ENCODE measurements at regions not wholly inside any gene's neighbourhood (a gene's known extent, or its start where the extent isn't known, plus 50 kb on each side); places are given as distances from the start of the nearest gene placed in this dataset.

- H3K36me3 ChIP-seq: no peaks in the 10 kb centered on the region
- no peaks in the 10 kb centered on the region for H3K4me1 ChIP-seq
- no peak for DNase-seq
- H3K4me3 ChIP-seq: no peak overlapping the region
- H3K27me3 ChIP-seq: no peaks in the 10 kb centered on the region
- WGBS, 2 donors (ENCODE audit: low coverage in 1 of 2): 79 to 90% methylated on average over 3 of the region's 3 CpGs
- intact Hi-C loops (cut with DNase I; ENCODE audit: low total_unique reads): no loop called here
- H3K9me3 ChIP-seq: no peaks in the 10 kb centered on the region
- no peak overlapping the region for H3K27ac ChIP-seq
- TF ChIP-seq POLR2AphosphoS5 (IDR thresholded peaks at IDR 0.05): no peak
- TF ChIP-seq EP300 (IDR thresholded peaks at IDR 0.05; ENCODE audit: low read depth): no peak
- no peak for TF ChIP-seq CTCF (IDR thresholded peaks at IDR 0.05)
- no peak for TF ChIP-seq POLR2A (IDR thresholded peaks at IDR 0.05)
- in situ Hi-C loops (cut with MboI; ENCODE audit: low pct_ligation_motif_present in 1 of 4, low pct_unique_long_range_greater_than_20kb in 1 of 4, low sequenced_read_pairs in 3 of 4): no loop called here
These were observed 120.7 kb downstream of the ARL4C start for GRCh38 chr2:234376229-234376628.

DNA sequence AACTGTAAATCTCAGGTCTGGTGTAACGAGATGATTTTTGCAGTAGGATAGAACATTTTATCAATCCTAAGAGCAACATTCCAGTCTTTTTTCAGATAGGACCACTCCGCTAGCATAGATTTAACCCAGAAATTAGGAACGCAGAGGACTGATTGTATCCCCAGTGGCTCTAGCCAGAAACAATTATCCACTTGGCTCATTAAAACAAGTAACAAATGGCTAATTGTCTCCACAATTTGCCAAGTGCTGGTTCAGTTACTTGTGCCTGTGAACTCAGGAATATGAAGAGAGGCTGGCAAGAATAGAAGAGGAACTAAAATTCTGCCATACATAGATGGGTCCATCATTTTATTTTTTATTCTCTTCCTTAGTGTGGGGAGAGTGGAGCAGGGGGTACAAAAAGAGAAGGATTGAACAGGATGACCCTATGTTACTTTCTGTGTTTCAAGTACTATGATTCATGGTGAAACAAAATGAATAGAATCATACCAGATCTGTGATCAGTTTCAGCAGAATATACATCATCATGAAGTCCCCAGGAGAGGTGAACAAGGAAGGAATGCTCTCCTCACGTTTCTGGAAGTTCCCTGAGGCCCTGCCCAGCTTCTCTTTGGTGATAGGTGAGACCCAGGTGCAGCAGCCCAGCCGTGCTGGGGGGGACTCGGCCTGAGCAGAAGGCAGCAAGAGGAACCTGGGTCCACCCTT, 121.6 kb downstream of the ARL4C start:
- no peaks in the 10 kb centered on the region for H3K27me3 ChIP-seq
- no peak overlapping the region for H3K27ac ChIP-seq
- TF ChIP-seq POLR2A (IDR thresholded peaks at IDR 0.05) (no peak), POLR2AphosphoS5 (IDR thresholded peaks at IDR 0.05) (no peak), CTCF (IDR thresholded peaks at IDR 0.05) (no peak)
- DNase-seq: no peak
- in situ Hi-C loops (cut with MboI; ENCODE audit: low pct_ligation_motif_present in 1 of 4, low pct_unique_long_range_greater_than_20kb in 1 of 4, low sequenced_read_pairs in 3 of 4): no loop called here
- no peaks in the 10 kb centered on the region for H3K36me3 ChIP-seq
- no peaks in the 10 kb centered on the region for H3K9me3 ChIP-seq
- 79 to 80% methylated on average over 3 to 6 of the region's 6 CpGs for WGBS, 2 donors (ENCODE audit: low coverage in 1 of 2)
- H3K4me1 ChIP-seq: no peaks in the 10 kb centered on the region
- intact Hi-C loops (cut with DNase I; ENCODE audit: low total_unique reads): no loop called here
- no peak overlapping the region for H3K4me3 ChIP-seq

- Histone ChIP-seq H3K4me3 (no peak overlapping the region), H3K36me3 (no peaks in the 10 kb centered on the region), H3K9me3 (no peaks in the 10 kb centered on the region), H3K27me3 (no peaks in the 10 kb centered on the region), H3K4me1 (peaks cover 0 to 3% (median 0%) of the 10 kb centered on the region in 4 donors), H3K27ac (no peak overlapping the region)
- TF ChIP-seq EP300 (IDR thresholded peaks at IDR 0.05; ENCODE audit: low read depth): no peak
- no peak for TF ChIP-seq POLR2A (IDR thresholded peaks at IDR 0.05)
- no peak for TF ChIP-seq CTCF (IDR thresholded peaks at IDR 0.05)
- no peak for TF ChIP-seq POLR2AphosphoS5 (IDR thresholded peaks at IDR 0.05)
- in situ Hi-C loops (cut with MboI; ENCODE audit: low pct_ligation_motif_present in 1 of 4, low pct_unique_long_range_greater_than_20kb in 1 of 4, low sequenced_read_pairs in 3 of 4): no loop called here
- intact Hi-C loops (cut with DNase I; ENCODE audit: low total_unique reads): no loop called here
- WGBS, 2 donors (ENCODE audit: low coverage in 1 of 2): 60 to 71% methylated on average over 1 to 5 of the region's 5 CpGs
- DNase-seq: no peak
These were observed 122.1 kb downstream of the ARL4C start for GRCh38 chr2:234374736-234375135.

DNA sequence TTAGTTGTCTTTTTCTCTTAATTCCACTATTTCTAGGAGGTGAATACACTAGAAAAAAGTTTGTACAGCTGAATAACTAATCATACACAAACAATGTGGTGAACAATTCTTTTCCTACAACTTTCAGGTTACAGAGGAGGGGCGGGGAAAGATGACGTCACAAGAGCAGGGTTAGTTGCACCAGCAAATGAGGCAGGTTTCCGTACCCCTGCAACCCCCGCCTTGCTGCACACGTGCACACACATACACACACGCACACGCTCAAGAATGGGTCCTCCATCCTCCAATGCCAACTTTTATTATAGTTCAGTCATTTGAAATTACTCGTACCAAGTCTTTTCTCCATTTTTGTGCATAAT, 122.8 kb downstream of the ARL4C start:
- in situ Hi-C loops (cut with MboI; ENCODE audit: low pct_ligation_motif_present in 1 of 4, low pct_unique_long_range_greater_than_20kb in 1 of 4, low sequenced_read_pairs in 3 of 4) (no loop called here), intact Hi-C loops (cut with DNase I; ENCODE audit: low total_unique reads) (no loop called here)
- H3K4me1 ChIP-seq: peaks cover 0 to 8% (median under 1%) of the 10 kb centered on the region in 4 donors
- no peak overlapping the region for H3K27ac ChIP-seq
- TF ChIP-seq POLR2A (IDR thresholded peaks at IDR 0.05): no peak
- TF ChIP-seq EP300 (IDR thresholded peaks at IDR 0.05; ENCODE audit: low read depth): no peak
- TF ChIP-seq CTCF (IDR thresholded peaks at IDR 0.05): no peak
- TF ChIP-seq POLR2AphosphoS5 (IDR thresholded peaks at IDR 0.05): no peak
- no peaks in the 10 kb centered on the region for H3K27me3 ChIP-seq
- H3K36me3 ChIP-seq: no peaks in the 10 kb centered on the region
- H3K4me3 ChIP-seq: no peak overlapping the region
- DNase-seq: no peak
- 86 to 88% methylated on average over 5 to 8 of the region's 8 CpGs for WGBS, 2 donors (ENCODE audit: low coverage in 1 of 2)
- H3K9me3 ChIP-seq: no peaks in the 10 kb centered on the region

All from transverse colon (tissue), 4 donors.